Ovary (tissue), 7 donors: ENCODE measurements at regions not wholly inside any gene's neighbourhood (a gene's known extent, or its start where the extent isn't known, plus 50 kb on each side); places are given as distances from the start of the nearest gene placed in this dataset.

Experiments
- DNase-seq, 5 donors: peaks; one replicate each; pipeline ENCODE4 v3.0.0-alpha.2; 2019 to 2020
- H3K27ac ChIP-seq, 2 donors: fragments of 200-600 bp; one replicate each; pipeline versions ENCODE4 v1.5.1 to v1.8.0; 2019 to 2022
- H3K27me3 ChIP-seq: fragments of 200-600 bp; one replicate; pipeline ENCODE4 v1.8.0; 2022
- H3K36me3 ChIP-seq: fragments of 200-600 bp; sonication (generic); one replicate; pipeline ENCODE4 v1.5.1; 2019
- H3K4me1 ChIP-seq: one replicate; pipeline ENCODE4 v1.8.1; 2013; ENCODE audit warnings: mild to moderate bottlenecking, moderate library complexity; ENCODE audit not compliant: insufficient read depth
- H3K4me3 ChIP-seq: fragments of 200-600 bp; sonication (generic); one replicate; pipeline ENCODE4 v1.5.1; 2017
- H3K9me3 ChIP-seq, 2 donors: fragments of 200-600 bp in 1 of 2; sonication (generic) in 1 of 2; one replicate each; pipeline versions ENCODE4 v1.5.1 to v1.8.1; 2013 to 2019; ENCODE audit warnings: mild to moderate bottlenecking in 1 of 2, moderate library complexity in 1 of 2
- CTCF ChIP-seq, 3 donors: fragments of 450-650 bp in 2 of 3; fragments of 200-600 bp in 1 of 3; IDR thresholded peaks; one replicate each; pipeline versions ENCODE4 v1.5.1 to v1.8.0; 2016 to 2022; ENCODE audit warnings: antibody characterized with exemption in 3 of 3, mild to moderate bottlenecking in 1 of 3
- EP300 ChIP-seq: sonication (generic); formaldehyde crosslinking; IDR thresholded peaks from one replicate; pipeline ENCODE4 v1.6.1; 2017; ENCODE audit warnings: antibody characterized with exemption
- POLR2A ChIP-seq: fragments of 450-650 bp; IDR thresholded peaks from one replicate; pipeline ENCODE4 v1.6.1; 2017; ENCODE audit warnings: antibody characterized with exemption, mild to moderate bottlenecking, moderate library complexity
- WGBS, 3 donors: extraction: QIAGEN DNeasy Blood & Tissue Kit in 1 of 3; methylation state at CpG; one replicate each; pipeline versions ENCODE4 v1.1.5 to v1.1.7; 2013 to 2017; 5-methylcytosine and 5-hydroxymethylcytosine counted together
- intact Hi-C, 4 donors: fragments of 100-400 bp; cut with DNase I; formaldehyde crosslinking; loops; one replicate each; pipeline versions ENCODE4 v1.11.0 to v1.15.1; 2022 to 2023
- donor health status: DM: no; HTN: no; CAD: no; lungs with moderate emphysema.
- donor health status: DM: no; HTN: no; CAD: no.
- donor health status: Bipolar disorder and iron deficiency.
- donor health status: DM: no; HTN: no; CAD: no.
- donor health status: DM: yes; HTN: yes; CAD: no.

GRCh38 chr4:140250989-140251552 is 97.1 kb upstream of the MAML3 start:
- WGBS, 3 donors, result 97 to 99% (median 98%) methylated on average over 4 of the region's 4 CpGs
- H3K27ac ChIP-seq, result peak overlapping the region in 1 of 2 donors; percentile 95
- H3K9me3 ChIP-seq, result no peaks in the 10 kb centered on the region
- no peaks in the 10 kb centered on the region for H3K36me3 ChIP-seq
- no peak for DNase-seq
- no peaks in the 10 kb centered on the region for H3K27me3 ChIP-seq
- H3K4me3 ChIP-seq, result no peak overlapping the region
- no peak for TF ChIP-seq CTCF (IDR thresholded peaks at IDR 0.05)
- no peak for TF ChIP-seq POLR2A
- no peak for TF ChIP-seq EP300
- peaks cover 5% of the 10 kb centered on the region for H3K4me1 ChIP-seq
- intact Hi-C loops, result loop anchor here (5.0 to 10.0 kb wide), 9 partner anchors 99 to 596 kb away; partner anchors contain the start of genes MAML3 (in 1 of the 4) and MGST2 (in 1 of the 4)

GRCh38 chr4:140249351-140249750 is 95.4 kb upstream of the MAML3 start:
- TF ChIP-seq EP300 (no peak), CTCF (IDR thresholded peaks at IDR 0.05) (no peak), POLR2A (no peak)
- Histone ChIP-seq H3K9me3 (no peaks in the 10 kb centered on the region), H3K4me1 (peaks cover 5% of the 10 kb centered on the region), H3K27me3 (no peaks in the 10 kb centered on the region), H3K36me3 (no peaks in the 10 kb centered on the region), H3K4me3 (no peak overlapping the region), H3K27ac (no peak overlapping the region)
- 68 to 74% (median 72%) methylated on average over 4 of the region's 4 CpGs for WGBS, 3 donors
- intact Hi-C loops, result no loop called here
- DNase-seq, result no peak

- Histone ChIP-seq H3K4me1 (peaks cover 5% of the 10 kb centered on the region), H3K9me3 (no peaks in the 10 kb centered on the region), H3K27me3 (no peaks in the 10 kb centered on the region), H3K36me3 (no peaks in the 10 kb centered on the region), H3K27ac (no peak overlapping the region), H3K4me3 (no peak overlapping the region)
- no peak for DNase-seq
- WGBS, 3 donors, result 81 to 89% (median 86%) methylated on average over 2 of the region's 2 CpGs
- intact Hi-C loops, result no loop called here
- no peak for TF ChIP-seq EP300
- no peak for TF ChIP-seq POLR2A
- TF ChIP-seq CTCF (IDR thresholded peaks at IDR 0.05), result no peak
These were observed 93.3 kb upstream of the MAML3 start for GRCh38 chr4:140247237-140247636.

GRCh38 chr4:140246216-140246615 is 92.2 kb upstream of the MAML3 start:
- H3K27ac ChIP-seq, result no peak overlapping the region
- no peaks in the 10 kb centered on the region for H3K9me3 ChIP-seq
- H3K36me3 ChIP-seq, result no peaks in the 10 kb centered on the region
- no peak for TF ChIP-seq EP300
- TF ChIP-seq CTCF (IDR thresholded peaks at IDR 0.05), result no peak
- no peak for TF ChIP-seq POLR2A
- no peak for DNase-seq
- peaks cover 3% of the 10 kb centered on the region for H3K4me1 ChIP-seq
- H3K27me3 ChIP-seq, result no peaks in the 10 kb centered on the region
- 68 to 80% (median 71%) methylated on average over 3 of the region's 3 CpGs for WGBS, 3 donors
- H3K4me3 ChIP-seq, result no peak overlapping the region
- intact Hi-C loops, result no loop called here
